K562 (cell line): ENCODE measurements at regions not wholly inside any gene's neighbourhood (a gene's known extent, or its start where the extent isn't known, plus 50 kb on each side); places are given as distances from the start of the nearest gene placed in this dataset.

Experiments used
- ATAC-seq: fragments of 200-7000 bp; cut with Tn5 transposase; 3 replicates; pipeline ENCODE4 v1.9.1; 2020; ENCODE audit warnings: moderate library complexity
- BruUV-seq: library from RNA; stranded (reverse); fragments of 400-500 nt; replicated peaks from 2 replicates; lab custom pipeline; 2021; lab: Mats Ljungman, UMichigan
- CTCF ChIA-PET: fragments of 300-600 bp; formaldehyde crosslinking; extraction: SDS; loops from one replicate; lab custom pipeline; 2021; ENCODE audit warnings: low intra/inter-chr PET ratio; lab: Yijun Ruan, JAX
- POLR2A ChIA-PET: fragments of 300-600, 350-650 bp; sonication (Branson Sonifier 250); formaldehyde crosslinking; extraction: SDS; loops from one replicate; lab custom pipeline; 2021; ENCODE audit warnings: antibody characterized with exemption, inconsistent platforms; lab: Yijun Ruan, JAX
- DNase-seq, 4 experiments: peaks; one replicate each; pipeline versions ENCODE4 v3.0.0 to v3.0.0-alpha.2; 2011 to 2018; ENCODE audit warnings: low spot score in 3 of 4, mixed read lengths in 3 of 4; ENCODE audit errors: extremely low read depth in 1 of 4
- FAIRE-seq: peaks from 2 replicates; lab custom pipeline; 2011; peaks lifted over from hg19 to GRCh38; lab: Jason Lieb, UNC
- H2AFZ ChIP-seq: 2 replicates; pipeline ENCODE4 v1.6.0; 2011; ENCODE audit warnings: low read depth, low read length, control low read depth, inconsistent platforms
- H3K27ac ChIP-seq: fragments of 200-600 bp; 3 replicates; pipeline ENCODE4 v1.8.0; 2011; ENCODE audit warnings: low read depth, mild to moderate bottlenecking, control low read depth, inconsistent platforms, low read length, moderate library complexity, mixed read lengths; ENCODE audit errors: extremely low read depth
- H3K27me3 ChIP-seq, 2 experiments: fragments of 300-600 bp in 1 of 2; 2 replicates in 1 of 2; 3 replicates in 1 of 2; pipeline versions ENCODE4 v1.6.0 to v1.8.0; 2011; ENCODE audit warnings: inconsistent platforms in 2 of 2, low read length in 2 of 2, mild to moderate bottlenecking in 1 of 2, mixed read lengths in 1 of 2, moderate library complexity in 1 of 2; ENCODE audit not compliant: control insufficient read depth in 2 of 2, insufficient read depth in 2 of 2
- H3K36me3 ChIP-seq: fragments of 300-600 bp; 3 replicates; pipeline ENCODE4 v1.8.0; 2011; ENCODE audit warnings: mild to moderate bottlenecking, low read length, inconsistent platforms; ENCODE audit not compliant: control insufficient read depth, insufficient read depth
- H3K4me1 ChIP-seq, 2 experiments: fragments of 200-600 bp in 1 of 2; replicated peaks in 1 of 2; 2 replicates in 1 of 2; 3 replicates in 1 of 2; pipeline versions ENCODE4 v1.5.1 to v1.8.0; 2011; ENCODE audit warnings: inconsistent platforms in 2 of 2, low read length in 2 of 2, mild to moderate bottlenecking in 1 of 2, mixed read lengths in 1 of 2, moderate library complexity in 1 of 2; ENCODE audit not compliant: control insufficient read depth in 2 of 2, insufficient read depth in 2 of 2
- H3K4me2 ChIP-seq: 2 replicates; pipeline ENCODE4 v1.6.1; 2011; ENCODE audit warnings: low read length, control low read depth, inconsistent platforms, mixed read lengths; ENCODE audit not compliant: insufficient read depth
- H3K4me3 ChIP-seq: fragments of 200-600 bp; sonication (generic), shearing (Covaris generic); 2 replicates; pipeline ENCODE4 v1.5.1; 2016; ENCODE audit warnings: control low read depth, inconsistent platforms
- H3K79me2 ChIP-seq: fragments of 200-600 bp; 3 replicates; pipeline ENCODE4 v1.8.0; 2011; ENCODE audit warnings: low read length, inconsistent platforms; ENCODE audit not compliant: control insufficient read depth, insufficient read depth
- H3K9ac ChIP-seq, 2 experiments: 2 replicates each; pipeline versions ENCODE4 v1.6.0 to v1.6.1; 2011; ENCODE audit warnings: low read depth in 2 of 2, low read length in 2 of 2, control low read depth in 1 of 2, inconsistent platforms in 1 of 2, mild to moderate bottlenecking in 1 of 2, mixed read lengths in 1 of 2; ENCODE audit not compliant: insufficient read depth in 1 of 2
- H3K9me1 ChIP-seq: one replicate; pipeline ENCODE4 v1.6.0; 2011; ENCODE audit warnings: inconsistent platforms, mild to moderate bottlenecking, low read length, moderate library complexity; ENCODE audit not compliant: control insufficient read depth, insufficient read depth
- H3K9me3 ChIP-seq: replicated peaks from 2 replicates; pipeline ENCODE4 v1.5.1; 2011; ENCODE audit warnings: low read depth, low read length, inconsistent platforms; ENCODE audit not compliant: control insufficient read depth, insufficient read depth
- H4K20me1 ChIP-seq: replicated peaks from 2 replicates; pipeline ENCODE4 v1.6.1; 2011; ENCODE audit warnings: low read length, inconsistent platforms, mixed read lengths; ENCODE audit not compliant: control insufficient read depth, insufficient read depth
- ARID2 ChIP-seq: fragments of 450-650 bp; IDR thresholded peaks from 2 replicates; pipeline ENCODE4 v1.6.1; 2017; ENCODE audit warnings: antibody characterized with exemption, mild to moderate bottlenecking
- DEAF1 ChIP-seq: fragments of 450-650 bp; formaldehyde crosslinking; IDR thresholded peaks from 2 replicates; pipeline ENCODE4 v1.4.0; 2020; ENCODE audit warnings: mild to moderate bottlenecking, moderate library complexity
- FOXP4 ChIP-seq: sonication (generic); formaldehyde crosslinking; IDR thresholded peaks from 2 replicates; pipeline ENCODE4 v1.8.0; 2022; ENCODE audit warnings: mild to moderate bottlenecking, missing genetic modification reagents, borderline replicate concordance
- HNRNPLL ChIP-seq: fragments of 200-400 bp; formaldehyde crosslinking; IDR thresholded peaks from 2 replicates; pipeline ENCODE4 v1.6.1; 2017; ENCODE audit warnings: low read length, low read depth, mild to moderate bottlenecking; ENCODE audit not compliant: poor library complexity, severe bottlenecking
- KHSRP ChIP-seq: fragments of 450-650 bp; IDR thresholded peaks from 2 replicates; pipeline ENCODE4 v1.6.1; 2017
- NFATC3 ChIP-seq: fragments of 450-650 bp; IDR thresholded peaks from 2 replicates; pipeline ENCODE4 v1.6.1; 2017; ENCODE audit warnings: mild to moderate bottlenecking
- TCF7L2 ChIP-seq: fragments of 150-350 bp; IDR thresholded peaks from 2 replicates; pipeline ENCODE4 v1.6.1; 2016; ENCODE audit warnings: low read depth, mild to moderate bottlenecking, low read length, moderate library complexity
- YY1 ChIP-seq, 3 experiments: IDR thresholded peaks; 2 replicates each; pipeline ENCODE4 v1.6.1; 2011; ENCODE audit warnings: low read length in 2 of 3, mild to moderate bottlenecking in 2 of 3, moderate library complexity in 2 of 3, borderline replicate concordance in 1 of 3, control low read depth in 1 of 3, low read depth in 1 of 3; ENCODE audit not compliant: insufficient read depth in 3 of 3, insufficient replicate concordance in 2 of 3, control insufficient read depth in 1 of 3, insufficient read length in 1 of 3; ENCODE audit errors: extremely low read depth in 1 of 3
- ZBTB11 ChIP-seq, 3 experiments: fragments of 200-800 bp in 1 of 3; fragments of 250-450 bp in 1 of 3; fragments of 450-650 bp in 1 of 3; sonication (Bioruptor Pico) in 1 of 3; sonication (Bioruptor generic) in 1 of 3; formaldehyde crosslinking in 1 of 3; IDR thresholded peaks; 2 replicates each; pipeline versions ENCODE4 v1.6.1 to v1.8.0; 2016 to 2022; ENCODE audit warnings: mild to moderate bottlenecking in 2 of 3, missing genetic modification characterization in 2 of 3, missing compliant biosample characterization in 1 of 3, moderate library complexity in 1 of 3
- WGBS: fragments of 100-300 bp; shearing (Covaris generic); methylation state at CpG from one replicate; pipeline ENCODE4 v1.1.6; 2016; ENCODE audit warnings: low coverage, mixed read lengths; ENCODE audit not compliant: insufficient coverage; ENCODE audit errors: missing lambda C conversion rate; 5-methylcytosine and 5-hydroxymethylcytosine counted together
- in situ Hi-C: fragments of 300-500 bp; cut with MboI; formaldehyde crosslinking; loops from 4 replicates; pipeline ENCODE4 v1.15.0; 2018; ENCODE audit warnings: inconsistent platforms, mixed read lengths
- intact Hi-C: fragments of 100-400 bp; cut with micrococcal nuclease; formaldehyde crosslinking; loops from 2 replicates; pipeline ENCODE4 v1.14.2; 2022
- TF ChIP-seq, protein P1 (sequence below), 2 experiments: fragments of 450-650 bp in 1 of 2; sonication (generic) in 1 of 2; formaldehyde crosslinking in 1 of 2; IDR thresholded peaks in 1 of 2; conservative IDR thresholded peaks in 1 of 2; 2 replicates each; pipeline versions ENCODE4 v1.6.1 to v1.8.1; 2016 to 2023; ENCODE audit warnings: mild to moderate bottlenecking in 2 of 2, moderate library complexity in 2 of 2, inconsistent platforms in 1 of 2, missing genetic modification reagents in 1 of 2

GRCh38 chr11:112418438-112418837, 157.8 kb upstream of the PLET1 start (continued):
- TF ChIP-seq ZBTB11 (CRISPR knock-in tag; IDR thresholded peaks at IDR 0.05), result no peak
- TF ChIP-seq NFATC3, result no peak
- no peak for TF ChIP-seq TCF7L2
- no peak for TF ChIP-seq ARID2
- TF ChIP-seq, all 486 proteins: peak for 0

GRCh38 chr11:112421879-112422278, 161.2 kb upstream of the PLET1 start:
- Histone ChIP-seq H3K79me2 (no peaks in the 10 kb centered on the region), H3K9me1 (no peaks in the 10 kb centered on the region), H3K9ac (no peak overlapping the region), H3K36me3 (no peaks in the 10 kb centered on the region), H3K27ac (no peak overlapping the region), H3K4me2 (no peak overlapping the region), H2AFZ (no peak overlapping the region), H3K27me3 (no peaks in the 10 kb centered on the region; a peak in 1 of 5 replicates), H3K9me3 (no peaks in the 10 kb centered on the region), H4K20me1 (no peaks in the 10 kb centered on the region; the same call in 1 of the 2 replicates), H3K4me1 (no peaks in the 10 kb centered on the region), H3K4me3 (no peak overlapping the region)
- ATAC-seq (no peak), DNase-seq (no peak), FAIRE-seq (no peak)
- 0% methylated on average over 4 of the region's 4 CpGs for WGBS
- intact Hi-C loops, result no loop called here
- ChIA-PET CTCF (no interaction called here), POLR2A (no interaction called here)
- in situ Hi-C loops, result no loop called here
- BruUV-seq, result no TSS peak
- TF ChIP-seq, protein P1, sequence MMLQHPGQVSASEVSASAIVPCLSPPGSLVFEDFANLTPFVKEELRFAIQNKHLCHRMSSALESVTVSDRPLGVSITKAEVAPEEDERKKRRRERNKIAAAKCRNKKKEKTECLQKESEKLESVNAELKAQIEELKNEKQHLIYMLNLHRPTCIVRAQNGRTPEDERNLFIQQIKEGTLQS (IDR thresholded peaks at IDR 0.05), result no peak
- TF ChIP-seq, protein P1 (CRISPR knock-in tag; conservative IDR thresholded peaks at IDR 0.05), result no peak
- no peak for TF ChIP-seq FOXP4 (CRISPR knock-in tag)
- no peak for TF ChIP-seq KHSRP
- no peak for TF ChIP-seq YY1 (IDR thresholded peaks at IDR 0.05; ENCODE audit: borderline replicate concordance in 1 of 3, control insufficient read depth in 1 of 3, extremely low read depth in 1 of 3, insufficient read depth in 3 of 3, insufficient read length in 1 of 3, insufficient replicate concordance in 2 of 3, low read depth in 1 of 3, low read length in 2 of 3)
- TF ChIP-seq DEAF1 (CRISPR knock-in tag), result no peak
- TF ChIP-seq HNRNPLL, result no peak
